H1 (cell line): ENCODE measurements at regions not wholly inside any gene's neighbourhood (a gene's known extent, or its start where the extent isn't known, plus 50 kb on each side); places are given as distances from the start of the nearest gene placed in this dataset.

Experiments
- CTCF ChIA-PET: fragments of 300-600 bp; sonication (Branson Sonifier 250); formaldehyde crosslinking; loops from one replicate; lab custom pipeline; 2021; ENCODE audit not compliant: partially characterized antibody; lab: Charles Lee
- POLR2A ChIA-PET: fragments of 300-600 bp; sonication (Branson Sonifier 250); formaldehyde crosslinking; loops from one replicate; lab custom pipeline; 2021; ENCODE audit warnings: inconsistent platforms; ENCODE audit not compliant: partially characterized antibody; lab: Charles Lee
- DNase-seq, 2 experiments: peaks; one replicate each; pipeline versions ENCODE4 v3.0.0 to v3.0.0-alpha.2; 2010 to 2022; ENCODE audit warnings: low spot score in 2 of 2, low read depth in 1 of 2, mixed read lengths in 1 of 2
- FAIRE-seq: peaks from 2 replicates; lab custom pipeline; 2011; peaks lifted over from hg19 to GRCh38; lab: Jason Lieb, UNC
- H2AFZ ChIP-seq: 2 replicates; pipeline ENCODE4 v1.8.1; 2012; ENCODE audit warnings: low read length, inconsistent platforms
- H2AK5ac ChIP-seq: 2 replicates; pipeline ENCODE4 v1.6.1; 2013; ENCODE audit warnings: low read depth, low read length
- H2BK120ac ChIP-seq: replicated peaks from 2 replicates; pipeline ENCODE3; 2013; ENCODE audit warnings: low read depth, low read length, inconsistent platforms
- H2BK12ac ChIP-seq: 2 replicates; pipeline ENCODE4 v1.6.1; 2013; ENCODE audit warnings: low read depth, low read length
- H2BK15ac ChIP-seq: 2 replicates; pipeline ENCODE4 v1.6.1; 2013; ENCODE audit warnings: low read length
- H2BK20ac ChIP-seq: 2 replicates; pipeline ENCODE4 v1.6.1; 2013; ENCODE audit warnings: low read length
- H2BK5ac ChIP-seq: 2 replicates; pipeline ENCODE4 v1.6.1; 2013; ENCODE audit warnings: low read depth, low read length
- H3K14ac ChIP-seq: 2 replicates; pipeline ENCODE4 v1.6.1; 2013; ENCODE audit warnings: inconsistent platforms; ENCODE audit not compliant: insufficient read length
- H3K18ac ChIP-seq: 2 replicates; pipeline ENCODE4 v1.6.1; 2013; ENCODE audit warnings: low read length; ENCODE audit errors: extremely low read depth
- H3K23ac ChIP-seq: 2 replicates; pipeline ENCODE4 v1.6.1; 2013; ENCODE audit warnings: inconsistent platforms; ENCODE audit not compliant: insufficient read length
- H3K23me2 ChIP-seq: 2 replicates; pipeline ENCODE4 v1.6.1; 2013; ENCODE audit warnings: low read depth, low read length
- H3K27ac ChIP-seq: 2 replicates; pipeline ENCODE4 v1.6.1; 2011; ENCODE audit warnings: low read depth, low read length, inconsistent platforms
- H3K27me3 ChIP-seq, 4 experiments: replicated peaks in 1 of 4; 1 replicate in 1 of 4; 2 replicates in 3 of 4; pipeline versions ENCODE4 v1.6.1 to v1.8.1; 2011 to 2013; ENCODE audit warnings: low read length in 3 of 4, mild to moderate bottlenecking in 3 of 4, inconsistent platforms in 2 of 4, mixed read lengths in 2 of 4, moderate library complexity in 1 of 4; ENCODE audit not compliant: control insufficient read depth in 3 of 4, insufficient read depth in 3 of 4; ENCODE audit errors: extremely low read depth in 1 of 4
- H3K36me3 ChIP-seq, 4 experiments: 2 replicates each; pipeline versions ENCODE4 v1.6.1 to v1.8.1; 2011 to 2013; ENCODE audit warnings: mild to moderate bottlenecking in 4 of 4, low read length in 3 of 4, moderate library complexity in 2 of 4, control low read depth in 1 of 4, inconsistent platforms in 1 of 4; ENCODE audit not compliant: insufficient read depth in 4 of 4, control insufficient read depth in 2 of 4
- H3K4ac ChIP-seq: replicated peaks from 2 replicates; pipeline ENCODE3; 2013; ENCODE audit warnings: low read length, low read depth, mixed read lengths, inconsistent platforms; ENCODE audit not compliant: insufficient read length
- H3K4me1 ChIP-seq, 4 experiments: replicated peaks in 1 of 4; 1 replicate in 1 of 4; 2 replicates in 3 of 4; pipeline versions ENCODE4 v1.6.1 to v1.8.1; 2011 to 2013; ENCODE audit warnings: low read length in 3 of 4, inconsistent platforms in 2 of 4, mixed read lengths in 1 of 4; ENCODE audit not compliant: insufficient read depth in 4 of 4, control insufficient read depth in 3 of 4
- H3K4me2 ChIP-seq, 2 experiments: 2 replicates each; pipeline versions ENCODE4 v1.6.1 to v1.8.1; 2011 to 2013; ENCODE audit warnings: low read depth in 2 of 2, low read length in 2 of 2, control low read depth in 1 of 2, inconsistent platforms in 1 of 2, mild to moderate bottlenecking in 1 of 2; ENCODE audit not compliant: insufficient read depth in 1 of 2
- H3K4me3 ChIP-seq, 4 experiments: fragments of 200-600, 300-600 bp in 1 of 4; sonication (generic), shearing (Covaris generic), sonication (Bioruptor Twin) in 1 of 4; 2 replicates each; pipeline versions ENCODE4 v1.5.1 to v1.8.1; 2011 to 2016; ENCODE audit warnings: low read length in 4 of 4, low read depth in 3 of 4, control low read depth in 2 of 4, inconsistent platforms in 2 of 4, mild to moderate bottlenecking in 2 of 4, mixed read lengths in 1 of 4, moderate library complexity in 1 of 4; ENCODE audit not compliant: insufficient read depth in 2 of 4; ENCODE audit errors: extremely low read depth in 1 of 4
- H3K56ac ChIP-seq: replicated peaks from 2 replicates; pipeline ENCODE3; 2013; ENCODE audit warnings: low read depth, mild to moderate bottlenecking, mixed read lengths, low read length, inconsistent platforms; ENCODE audit not compliant: insufficient read length
- H3K79me1 ChIP-seq: 2 replicates; pipeline ENCODE4 v1.6.1; 2013; ENCODE audit warnings: low read depth, low read length, control low read depth
- H3K79me2 ChIP-seq, 2 experiments: 2 replicates each; pipeline versions ENCODE4 v1.6.1 to v1.8.1; 2012 to 2013; ENCODE audit warnings: low read length in 2 of 2, mild to moderate bottlenecking in 2 of 2, inconsistent platforms in 1 of 2; ENCODE audit not compliant: insufficient read depth in 2 of 2, control insufficient read depth in 1 of 2
- H3K9ac ChIP-seq, 4 experiments: replicated peaks in 1 of 4; 1 replicate in 1 of 4; 2 replicates in 3 of 4; pipeline versions ENCODE4 v1.6.1 to v1.8.1; 2011 to 2013; ENCODE audit warnings: low read depth in 3 of 4, low read length in 3 of 4, control low read depth in 2 of 4, mild to moderate bottlenecking in 2 of 4, moderate library complexity in 2 of 4, inconsistent platforms in 1 of 4; ENCODE audit errors: extremely low read depth in 1 of 4
- H3K9me3 ChIP-seq, 2 experiments: 2 replicates each; pipeline versions ENCODE4 v1.6.1 to v1.8.1; 2012 to 2013; ENCODE audit warnings: mild to moderate bottlenecking in 2 of 2, moderate library complexity in 2 of 2, control low read depth in 1 of 2, inconsistent platforms in 1 of 2, low read depth in 1 of 2, low read length in 1 of 2, mixed read lengths in 1 of 2; ENCODE audit not compliant: insufficient read depth in 2 of 2
- H4K20me1 ChIP-seq, 2 experiments: replicated peaks in 1 of 2; 2 replicates each; pipeline versions ENCODE3 to v1.8.1; 2011 to 2013; ENCODE audit warnings: inconsistent platforms in 2 of 2, low read length in 2 of 2, mild to moderate bottlenecking in 1 of 2; ENCODE audit not compliant: insufficient read depth in 2 of 2, control insufficient read depth in 1 of 2
- H4K5ac ChIP-seq: 2 replicates; pipeline ENCODE4 v1.6.1; 2013; ENCODE audit warnings: low read length, low read depth, mixed read lengths, inconsistent platforms; ENCODE audit not compliant: insufficient read length
- H4K8ac ChIP-seq: 2 replicates; pipeline ENCODE4 v1.8.0; 2013; ENCODE audit warnings: mild to moderate bottlenecking, moderate library complexity, low read length, inconsistent platforms; ENCODE audit not compliant: insufficient read depth; ENCODE audit errors: extremely low read depth
- H4K91ac ChIP-seq: replicated peaks from 2 replicates; pipeline ENCODE3; 2013; ENCODE audit warnings: low read length, mixed read lengths, inconsistent platforms; ENCODE audit not compliant: insufficient read length
- BCL11A ChIP-seq, 2 experiments: IDR thresholded peaks; one replicate each; pipeline ENCODE4 v1.6.1; 2011; ENCODE audit warnings: low read depth in 2 of 2, low read length in 2 of 2, mild to moderate bottlenecking in 2 of 2
- JUN ChIP-seq: IDR thresholded peaks from 2 replicates; pipeline ENCODE4 v1.6.1; 2011; ENCODE audit warnings: low read depth, mild to moderate bottlenecking, improper control_type of control experiment, low read length
- KDM1A ChIP-seq: fragments of 200-600, 300-600 bp; sonication (generic); IDR thresholded peaks from 2 replicates; pipeline ENCODE4 v1.7.1; 2016; ENCODE audit warnings: mild to moderate bottlenecking, low read length, borderline replicate concordance
- POLR2A ChIP-seq, 2 experiments: IDR thresholded peaks; 1 replicate in 1 of 2; 2 replicates in 1 of 2; pipeline ENCODE4 v1.6.1; 2011; ENCODE audit warnings: low read depth in 2 of 2, low read length in 2 of 2, mild to moderate bottlenecking in 2 of 2; ENCODE audit errors: control extremely low read depth in 1 of 2
- POLR2AphosphoS5 ChIP-seq: IDR thresholded peaks from 2 replicates; pipeline ENCODE4 v1.6.1; 2011; ENCODE audit warnings: low read depth, low read length
- SUZ12 ChIP-seq: fragments of 200-600 bp; sonication (generic); IDR thresholded peaks from 2 replicates; pipeline ENCODE4 v1.6.1; 2012; ENCODE audit warnings: mild to moderate bottlenecking, inconsistent platforms, low read length, moderate library complexity, mixed read lengths
- WGBS, 2 experiments: shearing (Covaris generic) in 1 of 2; methylation state at CpG; one replicate each; pipeline versions ENCODE4 v1.1.6 to v1.1.7; 2013 to 2015; ENCODE audit warnings: low lambda C conversion rate in 2 of 2, mixed read lengths in 2 of 2, inconsistent platforms in 1 of 2, low coverage in 1 of 2, missing lambda C conversion rate in 1 of 2; ENCODE audit not compliant: insufficient replicate concordance in 2 of 2, insufficient coverage in 1 of 2, insufficient read length in 1 of 2; ENCODE audit errors: extremely low coverage in 1 of 2, missing lambda C conversion rate in 1 of 2; 5-methylcytosine and 5-hydroxymethylcytosine counted together
- TF ChIP-seq, protein P1 (sequence below): IDR thresholded peaks from 2 replicates; pipeline ENCODE4 v1.6.1; 2012; ENCODE audit warnings: inconsistent platforms

GRCh38 chr5:14076561-14076960 is 66.6 kb upstream of the TRIO start:
- no peak overlapping the region for H3K4me2 ChIP-seq
- no peaks in the 10 kb centered on the region for H3K36me3 ChIP-seq
- H3K4ac ChIP-seq: no peak overlapping the region
- H3K79me2 ChIP-seq: no peaks in the 10 kb centered on the region
- no peak overlapping the region for H4K91ac ChIP-seq
- no peak overlapping the region for H3K56ac ChIP-seq
- H2BK120ac ChIP-seq: no peak overlapping the region
- H3K9me3 ChIP-seq: no peaks in the 10 kb centered on the region
- H3K18ac ChIP-seq: no peak overlapping the region
- H3K4me3 ChIP-seq: no peak overlapping the region
- no peaks in the 10 kb centered on the region for H3K79me1 ChIP-seq
- H3K14ac ChIP-seq: no peak overlapping the region
- H4K8ac ChIP-seq: no peak overlapping the region
- no peak overlapping the region for H2BK12ac ChIP-seq
- H2BK15ac ChIP-seq: no peak overlapping the region
- no peak overlapping the region for H3K23ac ChIP-seq
- POLR2A ChIA-PET: no interaction called here
- CTCF ChIA-PET: interaction anchor here (1.0 to 2.0 kb wide), 5 partner anchors 9 to 32 kb away, joined by 3 to 9 read pairs (median 4); no protein-coding TSS in a partner anchor
- no peaks in the 10 kb centered on the region for H3K23me2 ChIP-seq
- WGBS, 2 experiments: 86% methylated on average over 7 of the region's 7 CpGs; no CpG with 5 or more reads in 1 of the 2 experiments
- H2BK20ac ChIP-seq: no peak overlapping the region
- no peak overlapping the region for H2BK5ac ChIP-seq
- no peaks in the 10 kb centered on the region for H3K27me3 ChIP-seq
- H3K27ac ChIP-seq: no peak overlapping the region
- H4K5ac ChIP-seq: no peak overlapping the region
- no peak overlapping the region for H2AFZ ChIP-seq
- no peak overlapping the region for H2AK5ac ChIP-seq
- H3K9ac ChIP-seq: no peak overlapping the region
- no peaks in the 10 kb centered on the region for H3K4me1 ChIP-seq
- DNase-seq: no peak
- FAIRE-seq: no peak
- no peaks in the 10 kb centered on the region for H4K20me1 ChIP-seq
- TF ChIP-seq KDM1A (no peak), POLR2A (IDR thresholded peaks at IDR 0.05; ENCODE audit: control extremely low read depth in 1 of 2, low read depth in 2 of 2, low read length in 2 of 2) (no peak), POLR2AphosphoS5 (no peak), JUN (no peak), SUZ12 (no peak), BCL11A (IDR thresholded peaks at IDR 0.05; ENCODE audit: low read depth in 2 of 2, low read length in 2 of 2) (no peak)
- TF ChIP-seq, protein P1, sequence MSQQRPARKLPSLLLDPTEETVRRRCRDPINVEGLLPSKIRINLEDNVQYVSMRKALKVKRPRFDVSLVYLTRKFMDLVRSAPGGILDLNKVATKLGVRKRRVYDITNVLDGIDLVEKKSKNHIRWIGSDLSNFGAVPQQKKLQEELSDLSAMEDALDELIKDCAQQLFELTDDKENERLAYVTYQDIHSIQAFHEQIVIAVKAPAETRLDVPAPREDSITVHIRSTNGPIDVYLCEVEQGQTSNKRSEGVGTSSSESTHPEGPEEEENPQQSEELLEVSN: no peak
